Neuron (in vitro differentiated cells): ENCODE measurements at regions not wholly inside any gene's neighbourhood (a gene's known extent, or its start where the extent isn't known, plus 50 kb on each side); places are given as distances from the start of the nearest gene placed in this dataset.
"Not testable (repeated sequence)": the region's sequence is repeated elsewhere in the genome, so short reads cannot be mapped to it uniquely, and the experiment has no call there.

ENCODE experiments used
- H2AFZ ChIP-seq: one replicate; pipeline ENCODE4 v1.6.1; 2013; ENCODE audit warnings: low read depth, mild to moderate bottlenecking, inconsistent platforms, low read length, moderate library complexity
- H3K27me3 ChIP-seq: one replicate; pipeline ENCODE4 v1.6.1; 2013; ENCODE audit warnings: low read length; ENCODE audit not compliant: insufficient read depth
- H3K36me3 ChIP-seq: one replicate; pipeline ENCODE4 v1.6.1; 2013; ENCODE audit warnings: low read length; ENCODE audit not compliant: insufficient read depth
- H3K4me1 ChIP-seq: one replicate; pipeline ENCODE4 v1.6.1; 2013; ENCODE audit warnings: low read length; ENCODE audit not compliant: insufficient read depth
- H3K4me3 ChIP-seq: 2 replicates; pipeline ENCODE4 v1.5.1; 2013; ENCODE audit warnings: mild to moderate bottlenecking, low read length, moderate library complexity
- H3K9me3 ChIP-seq: one replicate; pipeline ENCODE4 v1.6.1; 2013; ENCODE audit warnings: low read length

DNA sequence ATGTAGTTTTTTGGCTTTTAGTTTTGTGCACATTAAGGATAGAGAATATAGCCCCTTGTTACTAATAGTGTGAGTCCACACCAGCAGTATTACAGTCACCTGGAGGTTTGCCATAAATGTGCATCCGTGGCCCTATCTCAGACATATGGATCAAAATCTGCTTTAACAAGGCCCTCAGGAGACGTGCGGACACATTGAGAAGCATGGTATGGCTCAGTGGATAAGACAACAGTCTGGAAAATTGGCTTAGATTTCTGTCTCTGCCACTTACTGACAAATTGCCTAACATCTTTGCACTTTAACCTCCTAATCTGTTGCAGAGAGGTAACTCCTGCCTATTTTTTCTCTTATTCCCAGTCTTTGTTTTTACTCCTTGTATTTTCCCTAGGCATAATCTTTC, 307.2 kb upstream of the DLGAP1 start:
- Histone ChIP-seq H2AFZ (no peak overlapping the region), H3K36me3 (no peaks in the 10 kb centered on the region), H3K4me1 (no peaks in the 10 kb centered on the region), H3K9me3 (no peaks in the 10 kb centered on the region), H3K4me3 (no peak overlapping the region), H3K27me3 (no peaks in the 10 kb centered on the region)

DNA sequence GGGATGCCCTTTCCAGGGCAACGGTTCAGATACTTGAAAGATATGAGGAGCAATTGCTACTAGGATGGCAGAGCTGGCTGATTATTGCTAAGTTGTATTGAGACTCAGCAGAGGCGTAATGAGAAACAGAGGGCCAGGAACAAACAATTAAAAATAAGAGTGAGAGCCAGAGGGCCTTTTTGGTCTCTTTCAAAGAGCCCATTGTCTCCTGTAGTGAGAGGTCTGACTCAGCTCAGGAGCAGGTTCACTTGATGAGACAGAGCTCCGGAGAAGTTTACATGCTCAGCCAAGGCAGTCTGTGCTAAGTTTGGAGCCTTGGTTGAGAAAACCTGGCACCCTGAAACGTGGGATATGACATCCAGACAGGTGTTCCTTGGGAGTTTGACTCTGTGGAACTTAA, 303.9 kb upstream of the DLGAP1 start:
- Histone ChIP-seq H3K9me3 (no peaks in the 10 kb centered on the region), H3K27me3 (no peaks in the 10 kb centered on the region), H3K36me3 (no peaks in the 10 kb centered on the region)

DNA sequence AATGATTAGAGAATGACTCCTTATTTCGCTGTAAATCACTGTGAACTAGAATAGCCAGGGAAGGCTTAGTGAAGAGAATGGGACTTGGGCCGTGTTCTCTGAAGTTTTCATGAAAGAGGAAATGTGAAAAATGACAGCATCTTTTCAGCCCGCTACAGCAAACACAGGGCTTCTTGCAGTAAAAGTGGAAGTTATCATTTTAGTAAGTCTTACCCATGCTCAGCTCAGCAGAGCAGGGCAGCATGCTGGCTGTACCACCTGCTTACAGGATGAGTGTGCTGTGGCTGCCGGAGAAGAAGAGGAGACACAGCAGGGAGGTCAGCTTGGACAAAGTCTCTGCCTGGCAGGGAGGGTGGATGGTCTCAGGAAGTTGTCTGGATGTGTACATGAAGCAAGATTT, 300.7 kb upstream of the DLGAP1 start:
- no peaks in the 10 kb centered on the region for H3K4me1 ChIP-seq
- no peak overlapping the region for H2AFZ ChIP-seq
- no peaks in the 10 kb centered on the region for H3K36me3 ChIP-seq
- no peaks in the 10 kb centered on the region for H3K27me3 ChIP-seq
- H3K4me3 ChIP-seq = no peak overlapping the region
- no peaks in the 10 kb centered on the region for H3K9me3 ChIP-seq

More for the DNA sequence above, 303.9 kb upstream of the DLGAP1 start:
- Histone ChIP-seq H3K4me3 (no peak overlapping the region), H3K4me1 (no peaks in the 10 kb centered on the region), H2AFZ (no peak overlapping the region)

DNA sequence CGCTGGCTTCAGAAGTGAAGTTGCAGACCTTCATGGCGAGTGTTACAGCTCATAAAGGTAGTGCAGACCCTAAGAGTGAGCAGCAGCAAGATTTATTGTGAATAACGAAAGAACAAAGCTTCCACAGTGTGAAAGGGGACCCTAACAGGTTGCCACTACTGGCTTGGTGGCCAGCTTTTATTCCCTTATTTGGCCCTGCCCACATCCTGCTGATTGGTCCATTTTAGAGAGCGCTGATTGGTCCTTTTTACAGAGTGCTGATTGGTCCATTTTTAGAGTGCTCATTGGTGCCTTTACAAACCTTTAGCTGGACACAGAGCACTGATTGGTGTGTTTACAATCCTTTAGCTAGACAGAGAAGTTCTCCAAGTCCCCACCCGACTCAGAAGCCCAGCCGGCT, 298.0 kb upstream of the DLGAP1 start:
- H3K27me3 ChIP-seq, H3K4me3 ChIP-seq, H3K36me3 ChIP-seq, H3K4me1 ChIP-seq, H3K9me3 ChIP-seq, H2AFZ ChIP-seq: not testable (repeated sequence)

DNA sequence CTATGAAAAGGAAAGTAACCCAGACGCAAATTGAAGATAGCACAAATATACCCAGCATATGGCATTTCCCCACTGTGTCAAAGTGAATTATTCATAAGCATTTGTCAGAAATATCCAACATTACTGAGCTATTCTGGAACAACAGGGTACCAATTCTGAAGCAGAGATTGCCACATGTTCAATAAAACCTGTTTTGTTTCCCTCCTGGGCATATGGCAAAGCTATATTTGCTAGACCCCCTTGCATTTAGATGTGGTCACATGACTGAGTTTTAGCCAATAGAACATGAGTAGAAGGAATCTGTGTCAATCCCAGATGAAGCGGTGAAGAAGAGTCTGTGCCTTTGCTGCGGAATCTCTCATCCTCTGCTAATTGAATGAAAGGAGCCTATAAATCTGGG, 296.4 kb upstream of the DLGAP1 start:
- Histone ChIP-seq H2AFZ (no peak overlapping the region), H3K27me3 (no peaks in the 10 kb centered on the region), H3K4me3 (no peak overlapping the region), H3K4me1 (no peaks in the 10 kb centered on the region), H3K36me3 (no peaks in the 10 kb centered on the region), H3K9me3 (no peaks in the 10 kb centered on the region)

DNA sequence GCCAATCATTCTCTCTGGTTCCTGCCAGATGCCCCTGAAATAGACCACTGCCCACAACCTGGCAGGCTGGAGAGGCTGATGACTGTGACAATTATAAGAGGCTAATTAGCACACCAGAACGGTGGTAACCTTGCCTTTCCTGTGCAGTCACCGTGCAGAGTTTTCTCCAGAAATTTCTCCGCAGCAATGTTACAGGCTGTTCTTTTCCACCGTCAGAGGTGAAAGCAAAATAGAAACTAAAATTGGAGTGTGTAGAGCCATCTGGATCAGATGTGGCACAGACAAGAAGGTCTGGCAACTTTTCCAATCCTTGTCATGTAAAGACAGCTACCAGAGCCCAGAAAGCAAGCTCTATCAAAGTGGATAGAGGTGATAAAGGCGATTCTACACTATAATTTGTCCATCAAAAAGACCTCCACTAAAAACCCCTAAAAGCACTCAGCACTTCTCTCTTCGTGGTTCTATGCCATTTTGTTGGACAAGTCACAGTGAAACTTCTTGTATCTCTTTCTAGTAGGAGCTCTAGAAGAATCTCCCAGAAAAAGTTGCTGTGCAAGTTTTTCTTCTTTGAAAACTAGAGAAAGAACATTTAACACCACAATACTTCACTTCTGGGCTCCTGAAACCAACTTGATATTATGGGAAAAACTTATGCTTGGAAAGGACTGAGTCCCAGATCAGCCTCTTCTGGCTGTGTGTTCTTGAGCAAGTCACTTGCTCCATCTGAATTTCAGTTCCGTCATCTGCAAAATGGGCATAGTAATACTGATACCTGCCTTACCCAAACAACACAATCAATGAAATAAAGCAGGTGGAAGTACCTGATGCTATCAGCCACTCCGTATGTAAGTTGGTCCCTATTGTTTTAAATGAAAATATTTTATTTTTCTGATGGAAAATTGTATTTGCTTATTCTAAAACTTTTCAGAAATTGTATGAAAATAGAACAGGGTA, 295.6 kb upstream of the DLGAP1 start:
- Histone ChIP-seq H3K36me3 (no peaks in the 10 kb centered on the region), H3K9me3 (no peaks in the 10 kb centered on the region), H3K4me3 (no peak overlapping the region), H2AFZ (no peak overlapping the region), H3K4me1 (no peaks in the 10 kb centered on the region), H3K27me3 (no peaks in the 10 kb centered on the region)

DNA sequence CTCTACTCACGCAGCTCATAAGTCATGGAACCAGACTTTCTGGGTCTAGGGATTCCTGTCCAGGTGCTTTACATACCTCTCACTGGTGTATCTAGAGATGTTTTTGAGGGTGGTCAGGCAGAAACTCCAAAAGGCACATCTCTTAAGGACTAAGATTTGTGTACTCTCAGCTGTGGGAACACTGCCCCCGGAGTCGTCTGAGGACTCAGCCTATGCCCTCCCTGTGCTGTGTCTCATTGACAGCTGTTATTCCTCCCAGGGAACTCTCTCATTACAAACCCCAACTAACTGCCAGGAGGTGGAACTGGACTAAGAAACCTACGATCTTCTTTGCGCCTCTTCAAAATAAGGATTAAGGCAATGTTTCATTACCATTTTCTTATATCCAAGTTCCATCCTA, 293.9 kb upstream of the DLGAP1 start:
- no peaks in the 10 kb centered on the region for H3K9me3 ChIP-seq
- H2AFZ ChIP-seq = no peak overlapping the region
- H3K4me3 ChIP-seq = no peak overlapping the region
- H3K36me3 ChIP-seq = no peaks in the 10 kb centered on the region
- no peaks in the 10 kb centered on the region for H3K4me1 ChIP-seq
- no peaks in the 10 kb centered on the region for H3K27me3 ChIP-seq

DNA sequence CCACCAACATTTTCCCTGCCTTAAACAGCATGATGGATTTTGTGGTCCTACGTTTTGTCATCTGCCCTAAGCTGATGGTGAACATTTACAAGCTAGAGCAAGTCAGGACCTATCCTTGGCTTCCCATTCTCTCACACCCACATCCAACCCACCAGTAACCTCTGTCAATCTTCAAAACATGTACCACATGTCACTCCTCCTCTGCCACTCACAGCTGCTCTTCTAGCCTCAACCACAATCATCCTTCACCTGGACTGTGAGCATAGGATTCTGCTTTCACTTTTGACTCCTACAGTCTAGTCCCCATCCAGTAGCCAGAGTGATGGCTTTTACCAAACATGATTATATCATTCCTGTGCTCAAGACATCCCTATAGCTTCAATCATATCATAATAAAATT, 279.8 kb upstream of the DLGAP1 start:
- Histone ChIP-seq H3K27me3 (no peaks in the 10 kb centered on the region), H3K36me3 (no peaks in the 10 kb centered on the region), H2AFZ (no peak overlapping the region), H3K4me1 (no peaks in the 10 kb centered on the region), H3K4me3 (no peak overlapping the region), H3K9me3 (no peaks in the 10 kb centered on the region)

DNA sequence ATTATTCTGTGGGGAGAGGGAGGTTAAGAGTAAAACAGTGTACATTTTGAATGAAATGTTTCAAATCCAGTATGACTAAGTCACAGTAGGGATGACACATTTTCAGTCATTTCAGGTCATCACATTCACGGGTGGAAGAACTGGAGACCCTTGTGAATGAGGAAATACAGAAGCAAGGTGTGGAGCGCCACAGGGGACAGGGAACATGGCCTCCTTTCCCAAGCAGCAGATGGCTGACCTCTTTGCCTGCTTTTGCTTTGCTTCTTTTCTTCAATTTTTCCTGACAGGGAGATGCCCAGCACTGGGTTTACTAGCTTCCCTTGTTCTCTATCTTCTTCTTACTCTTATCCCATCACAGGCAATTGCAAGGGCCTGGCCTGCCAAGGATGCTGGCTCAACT, 278.9 kb upstream of the DLGAP1 start:
- Histone ChIP-seq H3K27me3 (no peaks in the 10 kb centered on the region), H3K4me3 (no peak overlapping the region), H3K9me3 (no peaks in the 10 kb centered on the region), H3K4me1 (no peaks in the 10 kb centered on the region), H2AFZ (no peak overlapping the region), H3K36me3 (no peaks in the 10 kb centered on the region)

DNA sequence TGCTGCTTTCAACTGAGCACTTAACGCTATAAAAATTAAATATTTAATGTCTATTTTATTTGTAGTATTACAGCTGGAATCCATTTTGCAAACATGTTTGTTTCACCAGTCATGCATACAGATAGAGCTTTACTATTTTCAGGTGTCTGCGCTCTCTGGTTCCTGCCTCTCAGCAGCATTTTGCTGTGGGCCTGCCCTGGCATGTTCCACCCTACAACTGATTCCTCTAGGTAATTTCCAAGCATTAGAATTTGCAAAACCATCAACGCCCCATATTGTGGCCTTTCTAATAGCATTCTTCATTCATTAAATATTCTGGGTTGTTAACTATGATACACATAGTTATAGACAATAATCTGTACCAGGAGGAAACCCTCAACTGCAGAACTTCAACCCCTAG, 266.4 kb upstream of the DLGAP1 start:
- Histone ChIP-seq H3K4me1 (peaks cover 27% of the 10 kb centered on the region), H3K36me3 (no peaks in the 10 kb centered on the region), H3K9me3 (no peaks in the 10 kb centered on the region), H3K27me3 (no peaks in the 10 kb centered on the region), H2AFZ (no peak overlapping the region), H3K4me3 (no peak overlapping the region)

DNA sequence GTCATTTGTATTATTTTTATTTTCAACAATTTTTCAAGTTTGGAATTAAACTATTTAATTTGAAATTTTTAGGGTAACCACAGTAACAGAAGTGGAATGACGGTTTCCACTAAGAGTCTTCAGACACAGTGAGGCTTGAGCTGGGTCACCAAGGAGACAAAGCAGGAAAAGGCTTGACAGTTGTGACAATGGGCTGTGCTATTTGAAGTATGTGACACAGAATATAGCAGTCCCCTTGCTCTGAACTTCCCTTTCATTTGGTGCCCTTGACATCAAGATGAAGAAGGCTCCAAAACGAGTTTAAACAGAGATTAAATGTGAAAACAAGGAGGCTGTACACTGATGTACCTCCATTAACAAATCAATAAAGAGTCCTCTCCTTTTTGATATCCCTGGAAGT, 265.4 kb upstream of the DLGAP1 start:
- Histone ChIP-seq H3K4me3 (no peak overlapping the region), H3K9me3 (no peaks in the 10 kb centered on the region), H3K4me1 (peaks cover 27% of the 10 kb centered on the region), H3K27me3 (no peaks in the 10 kb centered on the region), H2AFZ (no peak overlapping the region), H3K36me3 (no peaks in the 10 kb centered on the region)

DNA sequence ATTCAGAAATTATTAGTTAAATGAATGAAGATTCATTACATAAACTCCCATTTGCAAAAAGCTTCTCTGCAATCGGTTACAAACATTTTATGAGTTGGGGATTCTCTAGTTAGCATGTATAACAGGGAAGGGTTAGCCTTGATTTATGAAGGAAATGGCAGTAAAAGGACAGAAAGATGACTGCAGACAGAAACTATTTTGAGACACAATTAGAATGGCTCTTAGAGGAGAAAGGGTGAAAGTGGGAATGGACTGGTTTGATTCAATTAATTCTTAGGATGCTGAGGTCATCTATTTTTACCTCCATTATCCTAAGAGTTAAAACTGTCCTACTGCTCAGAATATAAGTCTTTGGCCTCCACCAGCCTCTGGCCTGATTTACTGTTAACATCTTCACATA, 250.8 kb upstream of the DLGAP1 start:
- Histone ChIP-seq H3K27me3 (no peaks in the 10 kb centered on the region), H3K4me1 (no peaks in the 10 kb centered on the region), H2AFZ (no peak overlapping the region), H3K9me3 (no peaks in the 10 kb centered on the region), H3K36me3 (no peaks in the 10 kb centered on the region), H3K4me3 (no peak overlapping the region)

DNA sequence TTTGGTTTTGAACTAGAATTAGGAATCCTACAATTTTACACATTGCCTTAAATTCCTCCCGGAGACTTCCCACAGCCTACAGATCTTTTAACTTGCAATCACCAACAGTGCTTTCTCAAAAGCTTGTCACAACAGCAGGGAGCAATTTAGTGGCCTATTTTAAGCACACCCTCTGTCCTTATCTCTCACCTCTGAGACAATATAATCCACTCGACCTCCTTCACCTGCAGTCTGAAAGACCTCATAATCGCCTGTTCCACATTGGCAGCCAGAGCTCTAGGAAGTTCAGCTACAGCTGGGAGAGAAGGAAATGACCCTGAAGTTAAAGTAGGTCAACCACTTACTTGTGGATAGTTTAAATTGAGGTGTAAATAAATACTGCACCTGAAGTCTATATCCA, 249.7 kb upstream of the DLGAP1 start:
- no peak overlapping the region for H2AFZ ChIP-seq
- H3K4me1 ChIP-seq = no peaks in the 10 kb centered on the region
- H3K27me3 ChIP-seq = no peaks in the 10 kb centered on the region
- H3K4me3 ChIP-seq = no peak overlapping the region
- H3K36me3 ChIP-seq = no peaks in the 10 kb centered on the region
- no peaks in the 10 kb centered on the region for H3K9me3 ChIP-seq

DNA sequence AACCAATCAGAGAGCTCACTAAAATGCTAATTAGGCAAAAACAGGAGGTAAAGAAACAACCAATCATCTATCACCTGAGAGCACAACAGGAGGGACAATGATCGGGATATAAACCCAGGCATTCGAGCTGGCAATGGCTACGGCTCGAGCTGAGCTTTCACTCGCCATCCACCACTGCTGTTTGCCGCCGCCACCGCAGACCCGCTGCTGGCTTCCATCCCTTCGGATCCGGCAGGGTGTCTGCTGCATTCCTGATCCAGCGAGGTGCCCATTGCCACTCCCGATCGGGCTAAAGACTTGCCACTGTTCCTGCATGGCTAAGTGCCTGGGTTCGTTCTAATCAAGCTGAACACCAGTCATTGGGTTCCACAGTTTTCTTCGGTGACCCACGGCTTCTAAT, 236.7 kb upstream of the DLGAP1 start:
- H2AFZ ChIP-seq = no peak overlapping the region
- no peaks in the 10 kb centered on the region for H3K36me3 ChIP-seq
- H3K27me3 ChIP-seq = no peaks in the 10 kb centered on the region
- no peaks in the 10 kb centered on the region for H3K4me1 ChIP-seq
- H3K4me3 ChIP-seq = no peak overlapping the region
- no peaks in the 10 kb centered on the region for H3K9me3 ChIP-seq
